ENCODE measurements at regions not wholly inside any gene's neighbourhood (a gene's known extent, or its start where the extent isn't known, plus 50 kb on each side); places are given as distances from the start of the nearest gene placed in this dataset.

- Histone ChIP-seq H3K27ac (ENCODE audit: low read depth in 1 of 2, low read length in 2 of 2) (no peak overlapping the region), H3K36me3 (ENCODE audit: control insufficient read depth in 1 of 2, insufficient read depth in 2 of 2, low read length in 1 of 2) (no peaks in the 10 kb centered on the region), H3K27me3 (ENCODE audit: control insufficient read depth in 1 of 2, insufficient read depth in 2 of 2, low read length in 1 of 2) (no peaks in the 10 kb centered on the region), H3K9me3 (ENCODE audit: control insufficient read depth, low read length) (no peaks in the 10 kb centered on the region), H3K4me3 (ENCODE audit: low read length in 2 of 2) (no peak overlapping the region), H3K4me1 (ENCODE audit: control insufficient read depth in 1 of 2, insufficient read depth in 2 of 2, low read length in 2 of 2) (no peaks in the 10 kb centered on the region)
- WGBS, 2 donors, result 2 to 5% methylated on average over 5 of the region's 5 CpGs
- DNase-seq (no peak), ATAC-seq (ENCODE audit: low FRiP score) (no peak)
- intact Hi-C loops (cut with DNase I), result no loop called here
These were observed 180.7 kb upstream of the ZFHX3 start for GRCh38 chr16:73228649-73229048.

- no peak overlapping the region for H3K27ac ChIP-seq (ENCODE audit: low read depth in 1 of 2, low read length in 2 of 2)
- ATAC-seq (ENCODE audit: low FRiP score) (no peak), DNase-seq (no peak)
- no peaks in the 10 kb centered on the region for H3K36me3 ChIP-seq (ENCODE audit: control insufficient read depth in 1 of 2, insufficient read depth in 2 of 2, low read length in 1 of 2)
- H3K4me1 ChIP-seq (ENCODE audit: control insufficient read depth in 1 of 2, insufficient read depth in 2 of 2, low read length in 2 of 2), result no peaks in the 10 kb centered on the region
- intact Hi-C loops (cut with DNase I), result no loop called here
- H3K9me3 ChIP-seq (ENCODE audit: control insufficient read depth, low read length), result no peaks in the 10 kb centered on the region
- no peaks in the 10 kb centered on the region for H3K27me3 ChIP-seq (ENCODE audit: control insufficient read depth in 1 of 2, insufficient read depth in 2 of 2, low read length in 1 of 2)
- H3K4me3 ChIP-seq (ENCODE audit: low read length in 2 of 2), result no peak overlapping the region
- WGBS, 2 donors, result 95 to 96% methylated on average over 8 of the region's 8 CpGs
These were observed 178.7 kb upstream of the ZFHX3 start for GRCh38 chr16:73226675-73227074.

GRCh38 chr16:73225983-73226382 is 178.1 kb upstream of the ZFHX3 start:
- Histone ChIP-seq H3K4me1 (ENCODE audit: control insufficient read depth in 1 of 2, insufficient read depth in 2 of 2, low read length in 2 of 2) (no peaks in the 10 kb centered on the region), H3K36me3 (ENCODE audit: control insufficient read depth in 1 of 2, insufficient read depth in 2 of 2, low read length in 1 of 2) (no peaks in the 10 kb centered on the region), H3K27me3 (ENCODE audit: control insufficient read depth in 1 of 2, insufficient read depth in 2 of 2, low read length in 1 of 2) (no peaks in the 10 kb centered on the region), H3K9me3 (ENCODE audit: control insufficient read depth, low read length) (no peaks in the 10 kb centered on the region), H3K4me3 (ENCODE audit: low read length in 2 of 2) (no peak overlapping the region), H3K27ac (ENCODE audit: low read depth in 1 of 2, low read length in 2 of 2) (no peak overlapping the region)
- 87 to 92% methylated on average over 5 of the region's 5 CpGs for WGBS, 2 donors
- ATAC-seq (ENCODE audit: low FRiP score) (no peak), DNase-seq (no peak)
- intact Hi-C loops (cut with DNase I), result no loop called here

- Histone ChIP-seq H3K9me3 (ENCODE audit: control insufficient read depth, low read length) (no peaks in the 10 kb centered on the region), H3K27me3 (ENCODE audit: control insufficient read depth in 1 of 2, insufficient read depth in 2 of 2, low read length in 1 of 2) (no peaks in the 10 kb centered on the region), H3K27ac (ENCODE audit: low read depth in 1 of 2, low read length in 2 of 2) (no peak overlapping the region), H3K4me1 (ENCODE audit: control insufficient read depth in 1 of 2, insufficient read depth in 2 of 2, low read length in 2 of 2) (peaks cover under 1 to 3% of the 10 kb centered on the region in 2 donors), H3K4me3 (ENCODE audit: low read length in 2 of 2) (no peak overlapping the region), H3K36me3 (ENCODE audit: control insufficient read depth in 1 of 2, insufficient read depth in 2 of 2, low read length in 1 of 2) (no peaks in the 10 kb centered on the region)
- intact Hi-C loops (cut with DNase I), result no loop called here
- 87 to 92% methylated on average over 5 of the region's 5 CpGs for WGBS, 2 donors
- ATAC-seq (ENCODE audit: low FRiP score) (no peak), DNase-seq (no peak)
These were observed 172.9 kb upstream of the ZFHX3 start for GRCh38 chr16:73220836-73221235.

GRCh38 chr16:73219176-73219575 is 171.2 kb upstream of the ZFHX3 start:
- H3K27ac ChIP-seq (ENCODE audit: low read depth in 1 of 2, low read length in 2 of 2), result no peak overlapping the region
- intact Hi-C loops (cut with DNase I), result no loop called here
- no peaks in the 10 kb centered on the region for H3K9me3 ChIP-seq (ENCODE audit: control insufficient read depth, low read length)
- ATAC-seq (ENCODE audit: low FRiP score) (no peak), DNase-seq (no peak)
- H3K27me3 ChIP-seq (ENCODE audit: control insufficient read depth in 1 of 2, insufficient read depth in 2 of 2, low read length in 1 of 2), result no peaks in the 10 kb centered on the region
- no peaks in the 10 kb centered on the region for H3K36me3 ChIP-seq (ENCODE audit: control insufficient read depth in 1 of 2, insufficient read depth in 2 of 2, low read length in 1 of 2)
- no peak overlapping the region for H3K4me3 ChIP-seq (ENCODE audit: low read length in 2 of 2)
- H3K4me1 ChIP-seq (ENCODE audit: control insufficient read depth in 1 of 2, insufficient read depth in 2 of 2, low read length in 2 of 2), result peaks cover 5 to 10% of the 10 kb centered on the region in 2 donors
- WGBS, 2 donors, result 96 to 99% methylated on average over 1 of the region's 1 CpG

GRCh38 chr16:73217654-73218053 is 169.7 kb upstream of the ZFHX3 start:
- intact Hi-C loops (cut with DNase I), result no loop called here
- peaks cover 5 to 11% of the 10 kb centered on the region in 2 donors for H3K4me1 ChIP-seq (ENCODE audit: control insufficient read depth in 1 of 2, insufficient read depth in 2 of 2, low read length in 2 of 2)
- no peaks in the 10 kb centered on the region for H3K27me3 ChIP-seq (ENCODE audit: control insufficient read depth in 1 of 2, insufficient read depth in 2 of 2, low read length in 1 of 2)
- DNase-seq, result no peak
- no peak for ATAC-seq (ENCODE audit: low FRiP score)
- whole genome bisulfite sequencing, 2 donors, result 94 to 97% methylated on average over 3 of the region's 3 CpGs
- no peak overlapping the region for H3K4me3 ChIP-seq (ENCODE audit: low read length in 2 of 2)
- H3K36me3 ChIP-seq (ENCODE audit: control insufficient read depth in 1 of 2, insufficient read depth in 2 of 2, low read length in 1 of 2), result no peaks in the 10 kb centered on the region
- H3K9me3 ChIP-seq (ENCODE audit: control insufficient read depth, low read length), result no peaks in the 10 kb centered on the region
- H3K27ac ChIP-seq (ENCODE audit: low read depth in 1 of 2, low read length in 2 of 2), result no peak overlapping the region

GRCh38 chr16:73216932-73217331 is 169.0 kb upstream of the ZFHX3 start:
- Histone ChIP-seq H3K4me1 (ENCODE audit: control insufficient read depth in 1 of 2, insufficient read depth in 2 of 2, low read length in 2 of 2) (peaks cover 5 to 11% of the 10 kb centered on the region in 2 donors), H3K4me3 (ENCODE audit: low read length in 2 of 2) (no peak overlapping the region), H3K9me3 (ENCODE audit: control insufficient read depth, low read length) (no peaks in the 10 kb centered on the region), H3K27me3 (ENCODE audit: control insufficient read depth in 1 of 2, insufficient read depth in 2 of 2, low read length in 1 of 2) (no peaks in the 10 kb centered on the region), H3K36me3 (ENCODE audit: control insufficient read depth in 1 of 2, insufficient read depth in 2 of 2, low read length in 1 of 2) (no peaks in the 10 kb centered on the region), H3K27ac (ENCODE audit: low read depth in 1 of 2, low read length in 2 of 2) (no peak overlapping the region)
- ATAC-seq (ENCODE audit: low FRiP score) (no peak), DNase-seq (no peak)
- intact Hi-C loops (cut with DNase I), result no loop called here
- WGBS, 2 donors, result 85 to 90% methylated on average over 8 of the region's 8 CpGs

GRCh38 chr16:73215678-73216377 is 167.9 kb upstream of the ZFHX3 start:
- no peak for DNase-seq
- H3K4me3 ChIP-seq (ENCODE audit: low read length in 2 of 2), result no peak overlapping the region
- peak overlapping the region; percentile 71 to 80 for H3K27ac ChIP-seq (ENCODE audit: low read depth in 1 of 2, low read length in 2 of 2)
- ATAC-seq (ENCODE audit: low FRiP score), result no peak
- H3K36me3 ChIP-seq (ENCODE audit: control insufficient read depth in 1 of 2, insufficient read depth in 2 of 2, low read length in 1 of 2), result no peaks in the 10 kb centered on the region
- H3K9me3 ChIP-seq (ENCODE audit: control insufficient read depth, low read length), result no peaks in the 10 kb centered on the region
- H3K27me3 ChIP-seq (ENCODE audit: control insufficient read depth in 1 of 2, insufficient read depth in 2 of 2, low read length in 1 of 2), result no peaks in the 10 kb centered on the region
- 86 to 87% methylated on average over 5 of the region's 5 CpGs for WGBS, 2 donors
- peaks cover 5 to 11% of the 10 kb centered on the region in 2 donors for H3K4me1 ChIP-seq (ENCODE audit: control insufficient read depth in 1 of 2, insufficient read depth in 2 of 2, low read length in 2 of 2)
- intact Hi-C loops (cut with DNase I), result no loop called here

- H3K27ac ChIP-seq (ENCODE audit: low read depth in 1 of 2, low read length in 2 of 2), result peak overlapping the region; percentile 71 to 80
- no peak overlapping the region for H3K4me3 ChIP-seq (ENCODE audit: low read length in 2 of 2)
- no peaks in the 10 kb centered on the region for H3K27me3 ChIP-seq (ENCODE audit: control insufficient read depth in 1 of 2, insufficient read depth in 2 of 2, low read length in 1 of 2)
- ATAC-seq (ENCODE audit: low FRiP score) (peak; percentile 69), DNase-seq (no peak)
- 14 to 17% methylated on average over 3 of the region's 3 CpGs for WGBS, 2 donors
- H3K9me3 ChIP-seq (ENCODE audit: control insufficient read depth, low read length), result no peaks in the 10 kb centered on the region
- no peaks in the 10 kb centered on the region for H3K36me3 ChIP-seq (ENCODE audit: control insufficient read depth in 1 of 2, insufficient read depth in 2 of 2, low read length in 1 of 2)
- peaks cover 5 to 11% of the 10 kb centered on the region in 2 donors for H3K4me1 ChIP-seq (ENCODE audit: control insufficient read depth in 1 of 2, insufficient read depth in 2 of 2, low read length in 2 of 2)
- intact Hi-C loops (cut with DNase I), result no loop called here
These were observed 167.1 kb upstream of the ZFHX3 start for GRCh38 chr16:73214825-73215677.

Data from aorta (tissue), 5 donors.